ENCODE measurements at regions not wholly inside any gene's neighbourhood (a gene's known extent, or its start where the extent isn't known, plus 50 kb on each side); places are given as distances from the start of the nearest gene placed in this dataset.
"Not testable (repeated sequence)": the region's sequence is repeated elsewhere in the genome, so short reads cannot be mapped to it uniquely, and the experiment has no call there.

DNA sequence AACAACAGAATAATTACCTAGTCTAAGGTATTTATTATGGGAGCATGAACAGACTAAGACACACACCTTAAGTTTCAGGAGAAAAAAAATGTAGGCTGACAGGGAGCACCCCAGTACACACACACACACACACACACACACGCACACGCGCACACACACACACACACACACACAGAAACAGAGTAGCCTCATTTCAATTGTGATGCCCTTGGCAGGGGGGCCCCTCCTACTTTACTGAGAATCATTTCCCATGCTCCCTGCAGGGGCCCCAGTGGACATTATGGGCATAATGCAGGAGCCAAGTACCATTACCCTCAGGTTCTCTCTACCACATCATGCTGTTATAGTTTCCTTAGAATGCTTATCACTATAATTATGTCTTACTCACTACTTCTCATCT, 104.9 kb downstream of the CDC7 start:
- no peak for DNase-seq

DNA sequence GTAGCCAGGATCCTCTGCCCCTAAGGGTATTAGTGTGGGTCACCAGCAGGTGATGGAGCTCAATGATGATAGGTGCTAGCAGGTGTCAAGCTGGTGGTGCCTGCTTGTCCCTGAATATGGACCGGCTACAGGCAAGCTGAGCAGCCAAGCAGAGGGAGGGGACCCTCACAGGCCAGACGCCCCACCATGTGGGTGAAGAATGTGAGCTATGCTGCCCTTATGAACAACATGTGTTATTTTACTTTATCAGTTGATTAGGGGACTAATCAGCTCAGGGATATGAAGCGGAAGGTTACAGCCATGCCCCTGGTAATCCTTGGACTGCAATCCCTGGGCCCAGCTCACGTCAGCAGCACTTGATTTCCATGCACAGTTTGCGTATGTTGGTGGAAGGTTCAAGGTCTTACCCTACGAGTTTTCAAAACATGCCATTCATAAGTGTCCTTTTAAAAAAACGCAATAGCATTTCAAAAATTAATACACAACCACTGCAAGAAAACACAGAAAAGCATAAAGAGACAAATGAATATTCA, 106.0 kb downstream of the CDC7 start:
- DNase-seq = no peak

DNA sequence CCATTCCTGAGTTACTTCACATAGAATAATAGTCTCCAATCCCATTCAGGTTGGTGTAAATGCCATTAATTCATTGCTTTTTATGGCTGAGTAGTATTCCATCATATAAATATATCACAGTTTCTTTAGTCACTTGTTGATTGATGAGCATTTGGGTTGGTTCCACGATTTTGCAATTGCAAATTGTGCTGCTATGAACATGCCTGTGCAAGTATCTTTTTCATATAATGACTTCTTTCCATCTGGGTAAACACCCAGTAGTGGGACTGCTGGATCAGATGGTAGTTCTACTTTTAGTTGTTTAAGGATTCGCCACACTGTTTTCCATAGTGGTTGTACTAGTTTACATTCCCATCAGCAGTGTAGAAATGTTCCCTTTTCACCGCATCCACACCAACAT, 107.0 kb downstream of the CDC7 start:
- not testable (repeated sequence) for DNase-seq

- DNase-seq = peak in 1 of 3 donors; percentile 76
Measured at GRCh38 chr1:91608876-91609275, 108.2 kb downstream of the CDC7 start.

GRCh38 chr1:91609551-91609950, 108.9 kb downstream of the CDC7 start:
- peak in 1 of 3 donors; percentile 58 for DNase-seq

- DNase-seq = no peak
Measured at GRCh38 chr1:91610102-91610501, 109.5 kb downstream of the CDC7 start.

DNA sequence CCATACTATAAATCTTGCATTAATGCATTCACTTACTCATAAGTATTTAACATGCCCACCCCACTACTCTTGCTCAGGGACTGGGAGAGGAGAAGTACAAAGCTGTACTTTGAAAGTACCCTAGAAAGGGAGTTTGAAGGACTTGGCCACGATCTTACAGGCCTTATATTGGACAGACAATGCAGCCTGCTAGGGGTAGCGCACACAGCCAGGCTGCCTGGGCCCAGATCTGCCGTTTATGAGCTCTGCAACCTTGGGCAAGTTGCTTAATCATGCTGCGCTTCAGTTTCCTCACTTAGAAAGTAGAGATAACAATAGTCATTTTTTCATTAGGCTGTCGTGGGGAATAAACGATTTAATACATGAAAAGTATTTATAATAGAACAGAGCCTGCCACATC, 110.1 kb downstream of the CDC7 start:
- no peak for DNase-seq

GRCh38 chr1:91611483-91611917, 110.8 kb downstream of the CDC7 start:
- peak in 1 of 3 donors; percentile 51 for DNase-seq

DNA sequence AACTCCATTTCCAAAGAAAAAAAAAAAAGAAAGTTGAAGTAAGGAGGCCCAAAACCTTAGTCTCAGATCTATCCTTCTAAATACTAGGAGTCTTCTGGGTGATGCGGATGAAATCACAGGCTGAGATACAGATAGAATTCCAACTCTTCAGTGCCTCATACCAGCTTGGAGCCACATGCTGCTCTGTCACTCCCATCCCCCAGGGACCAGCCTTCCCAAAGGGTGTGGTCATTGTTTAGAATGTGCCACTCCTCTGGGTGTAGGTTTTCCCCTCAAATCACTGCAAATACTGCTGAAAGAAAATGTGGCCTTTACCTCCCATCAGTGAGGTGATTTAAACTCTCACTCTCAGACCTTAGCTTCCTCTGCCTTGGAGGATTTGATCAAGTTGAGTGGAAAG, 112.9 kb downstream of the CDC7 start:
- no peak for DNase-seq

DNA sequence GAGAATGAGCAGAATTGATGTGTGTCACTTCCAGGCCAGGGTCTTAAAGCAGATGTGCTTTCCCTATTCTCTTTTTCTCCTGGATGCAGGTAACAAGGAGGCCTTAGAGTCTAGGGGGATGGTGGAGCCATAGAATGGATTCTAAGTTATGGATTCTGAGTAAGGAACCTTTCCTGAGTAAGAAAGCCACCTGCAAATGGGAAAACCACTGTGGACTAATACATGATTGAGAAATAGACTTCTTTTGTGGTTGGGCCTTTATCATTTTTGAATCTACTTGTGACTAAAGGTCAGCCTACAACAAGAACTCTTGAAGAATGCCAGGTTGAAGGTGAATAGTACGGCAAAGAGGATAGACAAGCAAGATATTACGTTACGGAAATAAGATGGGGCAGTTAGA, 116.1 kb downstream of the CDC7 start:
- DNase-seq = no peak

DNA sequence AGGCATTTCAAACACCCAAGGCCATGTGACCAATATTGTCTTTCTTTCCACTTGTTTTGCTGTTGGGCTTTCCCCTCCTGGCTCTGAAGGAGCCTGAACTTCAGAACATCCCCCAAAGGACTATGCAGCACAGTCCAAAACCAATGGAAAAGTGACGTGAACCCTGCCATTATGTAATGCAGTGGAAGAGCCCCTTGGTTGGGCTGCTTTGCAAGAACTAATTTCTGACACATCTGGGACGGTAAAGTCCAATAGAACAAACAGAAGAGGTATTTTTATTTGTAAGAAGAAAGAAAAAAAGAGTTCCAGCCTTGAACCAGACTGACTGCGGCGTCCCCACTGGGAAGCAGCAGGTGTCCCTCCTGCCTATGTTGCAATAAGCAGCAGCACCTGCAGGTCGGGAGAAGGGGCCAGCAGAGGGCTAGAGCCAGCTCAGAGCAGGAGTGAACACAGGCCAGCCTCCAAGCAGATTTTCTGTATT, 116.7 kb downstream of the CDC7 start:
- DNase-seq = peak; percentile 73 to 93 (median 86)

DNA sequence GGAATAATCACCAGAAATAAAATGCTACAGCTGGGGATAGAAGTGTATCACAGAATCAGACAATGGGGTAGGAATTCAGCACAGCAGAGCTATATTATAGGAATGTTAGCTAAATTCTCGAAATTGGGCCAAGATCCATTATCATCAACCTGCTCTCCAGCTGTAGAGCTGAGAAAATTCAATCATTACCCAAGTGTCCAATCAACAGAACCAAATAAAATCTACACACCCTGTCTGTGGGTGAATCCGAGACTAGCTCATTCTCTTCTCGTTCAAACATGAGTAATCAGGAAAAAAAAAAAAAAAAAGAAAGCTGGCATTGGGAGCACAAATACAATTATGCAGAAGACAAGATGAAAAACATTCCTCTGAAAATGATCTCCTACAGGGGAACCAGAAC, 119.2 kb downstream of the CDC7 start:
- DNase-seq = peak in 1 of 3 donors; percentile 69

GRCh38 chr1:91621360-91621759, 120.7 kb downstream of the CDC7 start:
- DNase-seq = no peak

DNA sequence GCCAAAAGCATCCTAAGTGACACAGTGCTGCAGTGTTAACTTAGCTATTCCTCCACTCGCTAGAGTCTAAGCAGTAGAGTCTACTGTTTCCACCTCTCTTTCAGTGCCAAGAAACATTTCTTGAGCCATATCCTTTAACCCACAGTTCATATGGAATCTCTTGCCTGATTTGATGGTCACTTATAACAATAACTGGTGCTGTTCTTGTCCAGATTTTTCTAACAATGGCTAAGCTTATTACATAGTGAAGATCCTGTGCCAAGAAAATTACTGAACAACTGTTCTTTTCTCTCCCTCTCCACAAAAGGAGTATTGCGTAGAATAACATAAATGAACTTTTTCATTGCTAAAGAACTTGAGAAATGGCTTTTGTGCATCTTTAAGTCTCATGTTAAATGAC, 121.3 kb downstream of the CDC7 start:
- DNase-seq = peak in 1 of 3 donors; percentile 76

DNA sequence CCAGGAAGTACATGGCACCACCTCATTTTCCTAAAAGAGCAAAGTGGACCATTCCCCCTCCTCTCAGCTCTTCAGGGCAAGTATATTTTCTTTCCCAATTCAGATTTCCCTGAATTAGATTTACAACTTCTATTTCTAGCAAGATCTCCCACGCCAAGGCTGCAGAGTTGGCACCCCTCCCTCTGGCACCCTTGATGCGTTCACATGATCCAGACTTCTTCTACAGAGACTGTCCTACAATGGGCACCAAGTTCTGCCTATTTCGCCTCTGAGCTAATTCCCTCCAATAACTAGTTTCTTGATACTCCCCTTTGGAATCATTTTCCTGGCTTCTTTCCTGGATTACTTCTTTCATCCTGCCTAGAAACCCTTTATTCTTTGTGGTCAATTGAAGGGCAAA, 122.0 kb downstream of the CDC7 start:
- peak in 2 of 3 donors; percentile 52 to 68 for DNase-seq

DNA sequence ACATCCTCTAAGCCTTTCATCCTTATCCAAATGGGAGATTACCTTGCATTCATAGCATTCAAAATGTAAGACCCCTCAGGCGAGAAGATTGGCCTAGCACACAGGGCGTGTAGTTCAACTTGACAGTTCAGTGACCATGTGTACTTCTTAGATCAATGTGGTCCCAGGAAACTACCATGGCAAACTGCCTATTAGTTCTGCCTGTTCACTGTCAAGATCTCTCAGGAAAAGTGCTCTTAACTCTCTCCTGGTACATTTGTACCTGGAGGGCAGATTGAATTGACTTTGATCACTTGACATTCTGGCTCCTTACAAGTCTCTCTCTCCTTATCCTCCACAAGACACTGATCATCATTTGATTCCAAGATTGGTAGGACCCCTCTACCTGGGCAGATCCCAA, 122.4 kb downstream of the CDC7 start:
- no peak for DNase-seq

DNA sequence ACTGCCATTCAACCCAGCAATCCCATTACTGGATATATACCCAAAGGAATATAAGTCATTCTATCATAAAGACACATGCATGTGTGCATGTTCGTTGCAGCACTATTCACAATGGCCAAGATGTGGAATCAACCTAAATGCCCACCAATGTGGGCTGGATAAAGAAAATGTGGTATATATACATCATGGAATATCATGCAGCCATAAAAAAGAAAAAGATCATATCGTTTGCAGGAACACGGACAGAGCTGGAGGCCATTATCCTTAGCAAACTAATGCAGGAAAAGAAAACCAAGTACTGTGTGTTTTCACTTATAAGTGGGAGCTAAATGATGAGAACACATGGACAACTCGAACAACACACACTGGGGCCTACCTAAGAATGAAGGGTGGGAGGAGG, 123.7 kb downstream of the CDC7 start:
- DNase-seq = no peak
